Erythroblast (primary cell): ENCODE measurements at regions not wholly inside any gene's neighbourhood (a gene's known extent, or its start where the extent isn't known, plus 50 kb on each side); places are given as distances from the start of the nearest gene placed in this dataset.

Experiments used
- GATA1 ChIP-seq: IDR thresholded peaks from 2 replicates; pipeline ENCODE4 v1.6.1; 2011; ENCODE audit warnings: low read depth, mild to moderate bottlenecking, control low read depth, low read length, moderate library complexity
- POLR2A ChIP-seq: IDR thresholded peaks from 2 replicates; pipeline ENCODE4 v1.6.1; 2011; ENCODE audit warnings: mild to moderate bottlenecking, low read length

DNA sequence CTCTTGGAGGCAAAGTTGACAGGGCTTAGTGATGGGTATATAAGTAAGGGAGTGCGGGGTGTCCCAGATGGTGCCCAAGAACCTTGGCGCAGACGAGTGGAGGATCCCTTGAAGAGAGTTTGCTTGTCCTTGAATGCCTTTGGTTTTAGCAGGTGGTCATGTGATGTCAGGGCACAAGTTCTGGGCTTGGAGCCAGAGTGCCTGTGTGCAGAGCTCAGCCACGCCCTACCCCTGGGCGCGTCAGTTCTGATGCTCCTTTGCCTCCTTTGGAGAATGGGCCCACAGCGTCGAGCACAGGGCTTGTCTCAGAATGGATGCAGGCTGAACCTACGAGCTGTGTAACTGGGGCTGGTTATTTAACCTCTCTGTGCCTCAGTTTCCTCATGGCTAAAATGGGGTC is 412.2 kb upstream of the EEF2KMT start:
- TF ChIP-seq POLR2A (no peak), GATA1 (no peak)
